WTC11 (cell line): ENCODE measurements at regions not wholly inside any gene's neighbourhood (a gene's known extent, or its start where the extent isn't known, plus 50 kb on each side); places are given as distances from the start of the nearest gene placed in this dataset.

Experiments
- ATAC-seq: fragments of 200-7000 bp; cut with Tn5 transposase; 2 replicates; pipeline ENCODE4 v1.10.0; 2021; ENCODE audit warnings: mild to moderate bottlenecking, moderate library complexity
- CTCF ChIA-PET: fragments of 300-600 bp; sonication (Branson Sonifier 250); formaldehyde crosslinking; loops from one replicate; lab custom pipeline; 2021; ENCODE audit warnings: antibody characterized with exemption; lab: Charles Lee
- POLR2A ChIA-PET: fragments of 350-600 bp; sonication (Branson Sonifier 250); formaldehyde crosslinking; loops from one replicate; lab custom pipeline; 2021; ENCODE audit warnings: antibody characterized with exemption; lab: Charles Lee
- DNase-seq: peaks from one replicate; pipeline ENCODE4 v3.0.0; 2021; ENCODE audit warnings: low spot score
- H3K27ac Mint-ChIP-seq: 2 replicates; pipeline ENCODE4 v1.8.0; 2021; ENCODE audit warnings: mixed read lengths
- H3K27me3 Mint-ChIP-seq: 2 replicates; pipeline ENCODE4 v1.8.0; 2021; ENCODE audit warnings: low read depth, mild to moderate bottlenecking, moderate library complexity, mixed read lengths
- H3K36me3 Mint-ChIP-seq: 2 replicates; pipeline ENCODE4 v1.8.0; 2021; ENCODE audit warnings: mixed read lengths
- H3K4me1 Mint-ChIP-seq: 2 replicates; pipeline ENCODE4 v1.8.0; 2022; ENCODE audit warnings: mixed read lengths
- H3K4me3 Mint-ChIP-seq: 2 replicates; pipeline ENCODE4 v1.8.0; 2021; ENCODE audit warnings: mild to moderate bottlenecking, moderate library complexity, mixed read lengths
- H3K9me3 Mint-ChIP-seq: 2 replicates; pipeline ENCODE4 v1.8.0; 2021; ENCODE audit warnings: mixed read lengths
- CREB1 ChIP-seq: sonication (generic); formaldehyde crosslinking; IDR thresholded peaks from 2 replicates; pipeline ENCODE4 v1.8.0; 2023; ENCODE audit warnings: mild to moderate bottlenecking, missing genetic modification reagents
- ELF4 ChIP-seq: sonication (generic); formaldehyde crosslinking; IDR thresholded peaks from 2 replicates; pipeline ENCODE4 v1.8.1; 2022; ENCODE audit warnings: low read depth, mild to moderate bottlenecking, moderate library complexity, missing genetic modification reagents
- GTF2I ChIP-seq: fragments of 250-450 bp; sonication (Bioruptor Pico); conservative IDR thresholded peaks from 2 replicates; pipeline ENCODE4 v1.4.0; 2021; ENCODE audit warnings: mild to moderate bottlenecking
- IRF1 ChIP-seq: sonication (generic); formaldehyde crosslinking; IDR thresholded peaks from 2 replicates; pipeline ENCODE4 v1.8.0; 2023; ENCODE audit warnings: missing genetic modification reagents
- KAT7 ChIP-seq: sonication (generic); formaldehyde crosslinking; IDR thresholded peaks from 2 replicates; pipeline ENCODE4 v1.8.1; 2023; ENCODE audit warnings: missing genetic modification reagents, mild to moderate bottlenecking, borderline replicate concordance
- MLX ChIP-seq: sonication (generic); formaldehyde crosslinking; IDR thresholded peaks from 2 replicates; pipeline ENCODE4 v1.8.1; 2023; ENCODE audit warnings: mild to moderate bottlenecking, missing genetic modification reagents, moderate library complexity
- NR1H2 ChIP-seq: sonication (generic); formaldehyde crosslinking; IDR thresholded peaks from 2 replicates; pipeline ENCODE4 v1.9.0; 2021; ENCODE audit warnings: mild to moderate bottlenecking, moderate library complexity, missing genetic modification reagents
- SMAD4 ChIP-seq: sonication (generic); formaldehyde crosslinking; IDR thresholded peaks from 2 replicates; pipeline ENCODE4 v1.8.0; 2022; ENCODE audit warnings: mild to moderate bottlenecking, missing genetic modification reagents
- STAT6 ChIP-seq: sonication (generic); formaldehyde crosslinking; conservative IDR thresholded peaks from 2 replicates; pipeline ENCODE4 v1.8.1; 2023; ENCODE audit warnings: mild to moderate bottlenecking, low read depth, missing genetic modification reagents, moderate library complexity
- TCF7 ChIP-seq: sonication (generic); formaldehyde crosslinking; IDR thresholded peaks from 2 replicates; pipeline ENCODE4 v1.8.0; 2022; ENCODE audit warnings: mild to moderate bottlenecking, low read depth, missing genetic modification reagents, moderate library complexity
- ZBTB21 ChIP-seq: sonication (generic); formaldehyde crosslinking; IDR thresholded peaks from 2 replicates; pipeline ENCODE4 v1.8.1; 2023; ENCODE audit warnings: mild to moderate bottlenecking, missing genetic modification reagents, borderline replicate concordance
- ZNF232 ChIP-seq: sonication (generic); formaldehyde crosslinking; IDR thresholded peaks from 2 replicates; pipeline ENCODE4 v1.8.0; 2022; ENCODE audit warnings: mild to moderate bottlenecking, missing genetic modification reagents
- ZNF317 ChIP-seq: sonication (generic); formaldehyde crosslinking; IDR thresholded peaks from 2 replicates; pipeline ENCODE4 v1.8.1; 2023; ENCODE audit warnings: low read depth, mild to moderate bottlenecking, moderate library complexity, missing genetic modification reagents, borderline replicate concordance
- TF ChIP-seq, protein P1 (sequence below): sonication (generic); formaldehyde crosslinking; IDR thresholded peaks from 2 replicates; pipeline ENCODE4 v1.8.1; 2023; ENCODE audit warnings: mild to moderate bottlenecking, missing genetic modification reagents
- TF ChIP-seq, protein P2 (sequence below): fragments of 250-450 bp; sonication (Bioruptor Pico); IDR thresholded peaks from 2 replicates; pipeline ENCODE4 v2.1.2; 2022; ENCODE audit warnings: mild to moderate bottlenecking, moderate library complexity
- TF ChIP-seq, protein P3 (sequence below): sonication (generic); formaldehyde crosslinking; IDR thresholded peaks from 2 replicates; pipeline ENCODE4 v1.8.1; 2022; ENCODE audit warnings: low read depth, mild to moderate bottlenecking, moderate library complexity, missing genetic modification reagents, borderline replicate concordance
- TF ChIP-seq, protein P4 (sequence below): sonication (generic); formaldehyde crosslinking; conservative IDR thresholded peaks from 2 replicates; pipeline ENCODE4 v1.8.1; 2022; ENCODE audit warnings: mild to moderate bottlenecking, missing genetic modification reagents
- TF ChIP-seq, protein P5 (sequence below): sonication (generic); formaldehyde crosslinking; IDR thresholded peaks from 2 replicates; pipeline ENCODE4 v1.8.1; 2023; ENCODE audit warnings: mild to moderate bottlenecking, missing genetic modification reagents, borderline replicate concordance
- TF ChIP-seq, protein P6 (sequence below): sonication (generic); formaldehyde crosslinking; IDR thresholded peaks from 2 replicates; pipeline ENCODE4 v1.8.1; 2023; ENCODE audit warnings: mild to moderate bottlenecking, moderate library complexity, missing genetic modification reagents
- TF ChIP-seq, protein P7 (sequence below): sonication (generic); formaldehyde crosslinking; IDR thresholded peaks from 2 replicates; pipeline ENCODE4 v1.8.0; 2022; ENCODE audit warnings: mild to moderate bottlenecking, missing genetic modification reagents

GRCh38 chr17:68807998-68808772 lies 147.0 kb downstream of the ABCA8 start:
- POLR2A ChIA-PET, result no interaction called here
- DNase-seq, result no peak
- TF ChIP-seq GTF2I (CRISPR knock-in tag) (no peak), ZNF317 (CRISPR knock-in tag) (no peak), TCF7 (CRISPR knock-in tag) (no peak), NR1H2 (CRISPR knock-in tag) (no peak), STAT6 (no peak), MLX (CRISPR knock-in tag) (no peak), ZNF232 (CRISPR knock-in tag) (no peak), ELF4 (CRISPR knock-in tag) (no peak), SMAD4 (CRISPR knock-in tag) (no peak), CREB1 (CRISPR knock-in tag) (no peak), KAT7 (no peak), IRF1 (no peak), ZBTB21 (CRISPR knock-in tag) (no peak)
- TF ChIP-seq, protein P1, sequence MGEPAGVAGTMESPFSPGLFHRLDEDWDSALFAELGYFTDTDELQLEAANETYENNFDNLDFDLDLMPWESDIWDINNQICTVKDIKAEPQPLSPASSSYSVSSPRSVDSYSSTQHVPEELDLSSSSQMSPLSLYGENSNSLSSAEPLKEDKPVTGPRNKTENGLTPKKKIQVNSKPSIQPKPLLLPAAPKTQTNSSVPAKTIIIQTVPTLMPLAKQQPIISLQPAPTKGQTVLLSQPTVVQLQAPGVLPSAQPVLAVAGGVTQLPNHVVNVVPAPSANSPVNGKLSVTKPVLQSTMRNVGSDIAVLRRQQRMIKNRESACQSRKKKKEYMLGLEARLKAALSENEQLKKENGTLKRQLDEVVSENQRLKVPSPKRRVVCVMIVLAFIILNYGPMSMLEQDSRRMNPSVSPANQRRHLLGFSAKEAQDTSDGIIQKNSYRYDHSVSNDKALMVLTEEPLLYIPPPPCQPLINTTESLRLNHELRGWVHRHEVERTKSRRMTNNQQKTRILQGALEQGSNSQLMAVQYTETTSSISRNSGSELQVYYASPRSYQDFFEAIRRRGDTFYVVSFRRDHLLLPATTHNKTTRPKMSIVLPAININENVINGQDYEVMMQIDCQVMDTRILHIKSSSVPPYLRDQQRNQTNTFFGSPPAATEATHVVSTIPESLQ (CRISPR knock-in tag), result no peak
- TF ChIP-seq, protein P2, sequence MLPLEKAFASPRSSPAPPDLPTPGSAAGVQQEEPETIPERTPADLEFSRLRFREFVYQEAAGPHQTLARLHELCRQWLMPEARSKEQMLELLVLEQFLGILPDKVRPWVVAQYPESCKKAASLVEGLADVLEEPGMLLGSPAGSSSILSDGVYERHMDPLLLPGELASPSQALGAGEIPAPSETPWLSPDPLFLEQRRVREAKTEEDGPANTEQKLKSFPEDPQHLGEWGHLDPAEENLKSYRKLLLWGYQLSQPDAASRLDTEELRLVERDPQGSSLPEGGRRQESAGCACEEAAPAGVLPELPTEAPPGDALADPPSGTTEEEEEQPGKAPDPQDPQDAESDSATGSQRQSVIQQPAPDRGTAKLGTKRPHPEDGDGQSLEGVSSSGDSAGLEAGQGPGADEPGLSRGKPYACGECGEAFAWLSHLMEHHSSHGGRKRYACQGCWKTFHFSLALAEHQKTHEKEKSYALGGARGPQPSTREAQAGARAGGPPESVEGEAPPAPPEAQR (CRISPR knock-in tag), result no peak
- TF ChIP-seq, protein P3, sequence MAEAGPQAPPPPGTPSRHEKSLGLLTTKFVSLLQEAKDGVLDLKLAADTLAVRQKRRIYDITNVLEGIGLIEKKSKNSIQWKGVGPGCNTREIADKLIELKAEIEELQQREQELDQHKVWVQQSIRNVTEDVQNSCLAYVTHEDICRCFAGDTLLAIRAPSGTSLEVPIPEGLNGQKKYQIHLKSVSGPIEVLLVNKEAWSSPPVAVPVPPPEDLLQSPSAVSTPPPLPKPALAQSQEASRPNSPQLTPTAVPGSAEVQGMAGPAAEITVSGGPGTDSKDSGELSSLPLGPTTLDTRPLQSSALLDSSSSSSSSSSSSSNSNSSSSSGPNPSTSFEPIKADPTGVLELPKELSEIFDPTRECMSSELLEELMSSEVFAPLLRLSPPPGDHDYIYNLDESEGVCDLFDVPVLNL (CRISPR knock-in tag), result no peak
- TF ChIP-seq, protein P4, sequence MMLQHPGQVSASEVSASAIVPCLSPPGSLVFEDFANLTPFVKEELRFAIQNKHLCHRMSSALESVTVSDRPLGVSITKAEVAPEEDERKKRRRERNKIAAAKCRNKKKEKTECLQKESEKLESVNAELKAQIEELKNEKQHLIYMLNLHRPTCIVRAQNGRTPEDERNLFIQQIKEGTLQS (CRISPR knock-in tag), result no peak
- TF ChIP-seq, protein P5, sequence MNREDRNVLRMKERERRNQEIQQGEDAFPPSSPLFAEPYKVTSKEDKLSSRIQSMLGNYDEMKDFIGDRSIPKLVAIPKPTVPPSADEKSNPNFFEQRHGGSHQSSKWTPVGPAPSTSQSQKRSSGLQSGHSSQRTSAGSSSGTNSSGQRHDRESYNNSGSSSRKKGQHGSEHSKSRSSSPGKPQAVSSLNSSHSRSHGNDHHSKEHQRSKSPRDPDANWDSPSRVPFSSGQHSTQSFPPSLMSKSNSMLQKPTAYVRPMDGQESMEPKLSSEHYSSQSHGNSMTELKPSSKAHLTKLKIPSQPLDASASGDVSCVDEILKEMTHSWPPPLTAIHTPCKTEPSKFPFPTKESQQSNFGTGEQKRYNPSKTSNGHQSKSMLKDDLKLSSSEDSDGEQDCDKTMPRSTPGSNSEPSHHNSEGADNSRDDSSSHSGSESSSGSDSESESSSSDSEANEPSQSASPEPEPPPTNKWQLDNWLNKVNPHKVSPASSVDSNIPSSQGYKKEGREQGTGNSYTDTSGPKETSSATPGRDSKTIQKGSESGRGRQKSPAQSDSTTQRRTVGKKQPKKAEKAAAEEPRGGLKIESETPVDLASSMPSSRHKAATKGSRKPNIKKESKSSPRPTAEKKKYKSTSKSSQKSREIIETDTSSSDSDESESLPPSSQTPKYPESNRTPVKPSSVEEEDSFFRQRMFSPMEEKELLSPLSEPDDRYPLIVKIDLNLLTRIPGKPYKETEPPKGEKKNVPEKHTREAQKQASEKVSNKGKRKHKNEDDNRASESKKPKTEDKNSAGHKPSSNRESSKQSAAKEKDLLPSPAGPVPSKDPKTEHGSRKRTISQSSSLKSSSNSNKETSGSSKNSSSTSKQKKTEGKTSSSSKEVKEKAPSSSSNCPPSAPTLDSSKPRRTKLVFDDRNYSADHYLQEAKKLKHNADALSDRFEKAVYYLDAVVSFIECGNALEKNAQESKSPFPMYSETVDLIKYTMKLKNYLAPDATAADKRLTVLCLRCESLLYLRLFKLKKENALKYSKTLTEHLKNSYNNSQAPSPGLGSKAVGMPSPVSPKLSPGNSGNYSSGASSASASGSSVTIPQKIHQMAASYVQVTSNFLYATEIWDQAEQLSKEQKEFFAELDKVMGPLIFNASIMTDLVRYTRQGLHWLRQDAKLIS (CRISPR knock-in tag), result no peak
- TF ChIP-seq, protein P6, sequence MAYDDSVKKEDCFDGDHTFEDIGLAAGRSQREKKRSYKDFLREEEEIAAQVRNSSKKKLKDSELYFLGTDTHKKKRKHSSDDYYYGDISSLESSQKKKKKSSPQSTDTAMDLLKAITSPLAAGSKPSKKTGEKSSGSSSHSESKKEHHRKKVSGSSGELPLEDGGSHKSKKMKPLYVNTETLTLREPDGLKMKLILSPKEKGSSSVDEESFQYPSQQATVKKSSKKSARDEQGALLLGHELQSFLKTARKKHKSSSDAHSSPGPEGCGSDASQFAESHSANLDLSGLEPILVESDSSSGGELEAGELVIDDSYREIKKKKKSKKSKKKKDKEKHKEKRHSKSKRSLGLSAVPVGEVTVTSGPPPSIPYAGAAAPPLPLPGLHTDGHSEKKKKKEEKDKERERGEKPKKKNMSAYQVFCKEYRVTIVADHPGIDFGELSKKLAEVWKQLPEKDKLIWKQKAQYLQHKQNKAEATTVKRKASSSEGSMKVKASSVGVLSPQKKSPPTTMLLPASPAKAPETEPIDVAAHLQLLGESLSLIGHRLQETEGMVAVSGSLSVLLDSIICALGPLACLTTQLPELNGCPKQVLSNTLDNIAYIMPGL (CRISPR knock-in tag), result no peak
- TF ChIP-seq, protein P7, sequence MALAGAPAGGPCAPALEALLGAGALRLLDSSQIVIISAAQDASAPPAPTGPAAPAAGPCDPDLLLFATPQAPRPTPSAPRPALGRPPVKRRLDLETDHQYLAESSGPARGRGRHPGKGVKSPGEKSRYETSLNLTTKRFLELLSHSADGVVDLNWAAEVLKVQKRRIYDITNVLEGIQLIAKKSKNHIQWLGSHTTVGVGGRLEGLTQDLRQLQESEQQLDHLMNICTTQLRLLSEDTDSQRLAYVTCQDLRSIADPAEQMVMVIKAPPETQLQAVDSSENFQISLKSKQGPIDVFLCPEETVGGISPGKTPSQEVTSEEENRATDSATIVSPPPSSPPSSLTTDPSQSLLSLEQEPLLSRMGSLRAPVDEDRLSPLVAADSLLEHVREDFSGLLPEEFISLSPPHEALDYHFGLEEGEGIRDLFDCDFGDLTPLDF (CRISPR knock-in tag), result no peak
- TF ChIP-seq, all 79 proteins: peak for 0
- Mint-ChIP-seq H3K9me3 (peaks cover 23% of the 10 kb centered on the region), H3K36me3 (no peaks in the 10 kb centered on the region), H3K4me3 (no peak overlapping the region), H3K27ac (no peak overlapping the region), H3K4me1 (peaks cover 4% of the 10 kb centered on the region; the same call in 1 of the 2 replicates), H3K27me3 (no peaks in the 10 kb centered on the region)
- no peak for ATAC-seq
- CTCF ChIA-PET, result no interaction called here
